ENCODE measurements at regions not wholly inside any gene's neighbourhood (a gene's known extent, or its start where the extent isn't known, plus 50 kb on each side); places are given as distances from the start of the nearest gene placed in this dataset.

- TF ChIP-seq CTCF (IDR thresholded peaks at IDR 0.05) (no peak), EZH2 (IDR thresholded peaks at IDR 0.05) (no peak)
Observed at GRCh38 chr6:6968357-6968730, 139.4 kb upstream of the RREB1 start.

All from neural progenitor cell (in vitro differentiated cells).